IPS DF 4.7 (cell line): ENCODE measurements at regions not wholly inside any gene's neighbourhood (a gene's known extent, or its start where the extent isn't known, plus 50 kb on each side); places are given as distances from the start of the nearest gene placed in this dataset.

Experiments
- DNase-seq: peaks from one replicate; pipeline ENCODE4 v3.0.0-alpha.2; 2013; ENCODE audit warnings: low spot score; ENCODE audit errors: extremely low read depth

- DNase-seq: no peak
Measured at GRCh38 chr14:58812050-58812910, 174.5 kb downstream of the DACT1 start.

- no peak for DNase-seq
Measured at GRCh38 chr14:58813745-58814144, 176.0 kb downstream of the DACT1 start.

- DNase-seq: no peak
Measured at GRCh38 chr14:58814466-58814865, 176.7 kb downstream of the DACT1 start.

- DNase-seq: no peak
Measured at GRCh38 chr14:58815161-58815701, 177.5 kb downstream of the DACT1 start.

- no peak for DNase-seq
Measured at GRCh38 chr14:58815794-58816193, 178.0 kb downstream of the DACT1 start.

- no peak for DNase-seq
Measured at GRCh38 chr14:58816416-58817115, 178.8 kb downstream of the DACT1 start.

GRCh38 chr14:58817846-58818245 lies 180.1 kb downstream of the DACT1 start:
- DNase-seq: no peak

GRCh38 chr14:58820032-58820431 lies 182.3 kb downstream of the DACT1 start:
- no peak for DNase-seq

- DNase-seq: no peak
Measured at GRCh38 chr14:58821421-58821820, 183.7 kb downstream of the DACT1 start.

GRCh38 chr14:58822856-58823255 lies 185.1 kb downstream of the DACT1 start:
- no peak for DNase-seq

GRCh38 chr14:58823312-58823711 lies 185.6 kb downstream of the DACT1 start:
- no peak for DNase-seq

- no peak for DNase-seq
Measured at GRCh38 chr14:58824106-58824505, 186.3 kb downstream of the DACT1 start.

GRCh38 chr14:58824796-58825195 lies 187.0 kb downstream of the DACT1 start:
- no peak for DNase-seq

GRCh38 chr14:58825606-58826005 lies 187.8 kb downstream of the DACT1 start:
- no peak for DNase-seq

GRCh38 chr14:58826845-58827686 lies 189.3 kb downstream of the DACT1 start:
- DNase-seq: no peak

- no peak for DNase-seq
Measured at GRCh38 chr14:58828298-58828697, 190.5 kb downstream of the DACT1 start.

- no peak for DNase-seq
Measured at GRCh38 chr14:58829594-58829993, 191.8 kb downstream of the DACT1 start.

- no peak for DNase-seq
Measured at GRCh38 chr14:58830121-58830520, 192.4 kb downstream of the DACT1 start.

- no peak for DNase-seq
Measured at GRCh38 chr14:58832095-58832521, 194.3 kb downstream of the DACT1 start.

- DNase-seq: no peak
Measured at GRCh38 chr14:58833634-58834378, 196.0 kb downstream of the DACT1 start.
